ENCODE measurements at regions not wholly inside any gene's neighbourhood (a gene's known extent, or its start where the extent isn't known, plus 50 kb on each side); places are given as distances from the start of the nearest gene placed in this dataset.

DNA sequence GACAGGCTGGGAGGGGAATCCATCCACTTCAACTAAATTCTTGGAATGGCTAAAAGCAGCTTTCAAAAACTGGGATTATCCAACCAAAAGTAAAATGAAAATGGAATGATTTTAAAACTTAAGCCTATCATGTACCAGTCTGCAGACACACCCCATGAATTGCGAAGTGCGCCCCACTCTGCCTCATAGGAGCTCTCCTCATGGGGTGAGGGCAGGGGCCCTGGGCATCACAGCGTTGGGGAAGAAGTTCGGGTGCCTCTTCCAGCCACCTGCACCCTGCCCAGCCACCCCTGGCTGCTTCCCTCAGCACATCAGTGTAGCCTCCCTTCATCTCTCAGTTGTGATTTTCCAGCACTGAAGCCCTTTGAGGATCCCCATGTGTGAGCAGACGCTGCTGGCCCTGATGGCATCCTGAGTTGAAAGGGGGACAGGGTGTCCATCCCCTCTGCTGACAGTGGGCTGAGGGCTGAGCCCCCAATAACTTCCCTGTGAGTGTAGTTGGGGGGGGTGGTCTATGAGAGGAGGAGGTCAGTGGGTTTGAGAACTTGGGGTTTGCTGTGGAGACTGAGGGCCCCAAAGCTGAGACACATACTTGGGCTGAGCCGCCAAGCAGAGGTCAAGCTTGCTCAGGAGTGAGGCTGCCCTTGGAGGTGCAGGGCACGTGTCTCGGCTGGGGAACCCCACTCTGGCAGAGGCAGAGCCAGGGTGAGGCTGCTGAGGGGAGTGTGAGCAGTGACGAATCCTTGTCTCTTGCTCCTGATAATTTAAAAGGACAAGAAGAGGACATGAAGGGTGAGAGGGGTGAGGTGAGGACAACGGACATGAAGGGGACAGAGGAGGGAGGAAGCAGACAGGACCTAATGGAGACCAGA is 542.1 kb downstream of the TCERG1L start:
- TF ChIP-seq POLR2A (IDR thresholded peaks at IDR 0.05; ENCODE audit: low read depth, low read length): no peak
- no peak for TF ChIP-seq TAF1 (IDR thresholded peaks at IDR 0.05; ENCODE audit: low read depth, low read length)
- no peak for TF ChIP-seq POLR2AphosphoS5 (IDR thresholded peaks at IDR 0.05; ENCODE audit: low read depth, low read length)
- TF ChIP-seq SPI1 (IDR thresholded peaks at IDR 0.05; ENCODE audit: low read depth, low read length): no peak
